Neural progenitor cell (in vitro differentiated cells): ENCODE measurements at regions not wholly inside any gene's neighbourhood (a gene's known extent, or its start where the extent isn't known, plus 50 kb on each side); places are given as distances from the start of the nearest gene placed in this dataset.

Experiments used
- EZH2 ChIP-seq: fragments of 200-600 bp; sonication (generic); IDR thresholded peaks from 2 replicates; pipeline ENCODE4 v1.6.1; 2017; ENCODE audit warnings: antibody characterized with exemption, mild to moderate bottlenecking, moderate library complexity
- TF ChIP-seq, protein P1 (sequence below): fragments of 200-600 bp; sonication (generic); IDR thresholded peaks from 2 replicates; pipeline ENCODE4 v1.5.1; 2017; ENCODE audit warnings: antibody characterized with exemption, mild to moderate bottlenecking

DNA sequence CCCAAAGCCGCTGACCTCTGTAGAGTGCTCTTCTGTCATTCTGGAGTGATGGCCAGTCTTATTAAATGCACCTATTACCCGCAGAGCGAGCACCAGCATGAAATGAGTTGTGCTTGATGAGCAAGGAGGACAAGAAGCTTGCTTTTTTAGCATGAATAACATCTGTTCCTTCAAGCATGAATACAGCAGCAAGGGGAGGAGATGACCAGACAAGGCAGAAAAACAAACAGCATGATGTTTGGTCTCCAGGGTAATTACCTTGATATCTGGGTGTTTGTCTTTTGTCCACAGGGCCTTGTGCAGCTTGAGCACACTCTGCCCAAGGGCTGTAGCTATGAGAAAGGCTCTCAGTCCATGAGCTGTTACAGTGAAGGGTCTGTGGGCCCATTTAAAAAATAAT is 324.8 kb upstream of the DDX53 start:
- TF ChIP-seq, protein P1, sequence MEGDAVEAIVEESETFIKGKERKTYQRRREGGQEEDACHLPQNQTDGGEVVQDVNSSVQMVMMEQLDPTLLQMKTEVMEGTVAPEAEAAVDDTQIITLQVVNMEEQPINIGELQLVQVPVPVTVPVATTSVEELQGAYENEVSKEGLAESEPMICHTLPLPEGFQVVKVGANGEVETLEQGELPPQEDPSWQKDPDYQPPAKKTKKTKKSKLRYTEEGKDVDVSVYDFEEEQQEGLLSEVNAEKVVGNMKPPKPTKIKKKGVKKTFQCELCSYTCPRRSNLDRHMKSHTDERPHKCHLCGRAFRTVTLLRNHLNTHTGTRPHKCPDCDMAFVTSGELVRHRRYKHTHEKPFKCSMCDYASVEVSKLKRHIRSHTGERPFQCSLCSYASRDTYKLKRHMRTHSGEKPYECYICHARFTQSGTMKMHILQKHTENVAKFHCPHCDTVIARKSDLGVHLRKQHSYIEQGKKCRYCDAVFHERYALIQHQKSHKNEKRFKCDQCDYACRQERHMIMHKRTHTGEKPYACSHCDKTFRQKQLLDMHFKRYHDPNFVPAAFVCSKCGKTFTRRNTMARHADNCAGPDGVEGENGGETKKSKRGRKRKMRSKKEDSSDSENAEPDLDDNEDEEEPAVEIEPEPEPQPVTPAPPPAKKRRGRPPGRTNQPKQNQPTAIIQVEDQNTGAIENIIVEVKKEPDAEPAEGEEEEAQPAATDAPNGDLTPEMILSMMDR: no peak
- no peak for TF ChIP-seq EZH2
